HEK293 (cell line): ENCODE measurements at regions not wholly inside any gene's neighbourhood (a gene's known extent, or its start where the extent isn't known, plus 50 kb on each side); places are given as distances from the start of the nearest gene placed in this dataset.

Experiments used
- CTCF ChIP-seq: fragments of 450-650 bp; formaldehyde crosslinking; IDR thresholded peaks from 2 replicates; pipeline ENCODE4 v1.5.1; 2016; ENCODE audit warnings: missing biosample characterization, missing genetic modification characterization
- REST ChIP-seq: fragments of 450-650 bp; formaldehyde crosslinking; IDR thresholded peaks from 2 replicates; pipeline ENCODE4 v1.5.1; 2016; ENCODE audit warnings: missing biosample characterization, missing genetic modification characterization
- ZBTB21 ChIP-seq: fragments of 450-650 bp; formaldehyde crosslinking; IDR thresholded peaks from 2 replicates; pipeline ENCODE4 v1.5.1; 2017; ENCODE audit warnings: missing biosample characterization, missing genetic modification characterization
- ZFP3 ChIP-seq: fragments of 450-650 bp; formaldehyde crosslinking; IDR thresholded peaks from 2 replicates; pipeline ENCODE4 v1.5.1; 2016; ENCODE audit warnings: low read depth, missing biosample characterization, missing genetic modification characterization
- ZNF221 ChIP-seq: fragments of 450-650 bp; formaldehyde crosslinking; IDR thresholded peaks from 2 replicates; pipeline ENCODE4 v1.5.1; 2017; ENCODE audit warnings: missing biosample characterization, missing genetic modification characterization, borderline replicate concordance
- ZNF24 ChIP-seq: fragments of 450-650 bp; formaldehyde crosslinking; IDR thresholded peaks from 2 replicates; pipeline ENCODE4 v1.5.1; 2016; ENCODE audit warnings: missing biosample characterization, missing genetic modification characterization
- ZNF274 ChIP-seq, 2 experiments: fragments of 200-500 bp in 1 of 2; fragments of 450-650 bp in 1 of 2; sonication (Bioruptor generic) in 1 of 2; formaldehyde crosslinking in 1 of 2; IDR thresholded peaks; 2 replicates each; pipeline versions ENCODE4 v1.5.1 to v1.6.1; 2014 to 2016; ENCODE audit warnings: borderline replicate concordance in 1 of 2, inconsistent platforms in 1 of 2, low read length in 1 of 2, missing biosample characterization in 1 of 2, missing genetic modification characterization in 1 of 2
- ZNF473 ChIP-seq: fragments of 450-650 bp; formaldehyde crosslinking; IDR thresholded peaks from 2 replicates; pipeline ENCODE4 v1.5.1; 2017; ENCODE audit warnings: missing biosample characterization, missing genetic modification characterization
- TF ChIP-seq, protein P1 (sequence below): fragments of 450-650 bp; formaldehyde crosslinking; IDR thresholded peaks from 2 replicates; pipeline ENCODE4 v1.5.1; 2016; ENCODE audit warnings: missing biosample characterization, missing genetic modification characterization

DNA sequence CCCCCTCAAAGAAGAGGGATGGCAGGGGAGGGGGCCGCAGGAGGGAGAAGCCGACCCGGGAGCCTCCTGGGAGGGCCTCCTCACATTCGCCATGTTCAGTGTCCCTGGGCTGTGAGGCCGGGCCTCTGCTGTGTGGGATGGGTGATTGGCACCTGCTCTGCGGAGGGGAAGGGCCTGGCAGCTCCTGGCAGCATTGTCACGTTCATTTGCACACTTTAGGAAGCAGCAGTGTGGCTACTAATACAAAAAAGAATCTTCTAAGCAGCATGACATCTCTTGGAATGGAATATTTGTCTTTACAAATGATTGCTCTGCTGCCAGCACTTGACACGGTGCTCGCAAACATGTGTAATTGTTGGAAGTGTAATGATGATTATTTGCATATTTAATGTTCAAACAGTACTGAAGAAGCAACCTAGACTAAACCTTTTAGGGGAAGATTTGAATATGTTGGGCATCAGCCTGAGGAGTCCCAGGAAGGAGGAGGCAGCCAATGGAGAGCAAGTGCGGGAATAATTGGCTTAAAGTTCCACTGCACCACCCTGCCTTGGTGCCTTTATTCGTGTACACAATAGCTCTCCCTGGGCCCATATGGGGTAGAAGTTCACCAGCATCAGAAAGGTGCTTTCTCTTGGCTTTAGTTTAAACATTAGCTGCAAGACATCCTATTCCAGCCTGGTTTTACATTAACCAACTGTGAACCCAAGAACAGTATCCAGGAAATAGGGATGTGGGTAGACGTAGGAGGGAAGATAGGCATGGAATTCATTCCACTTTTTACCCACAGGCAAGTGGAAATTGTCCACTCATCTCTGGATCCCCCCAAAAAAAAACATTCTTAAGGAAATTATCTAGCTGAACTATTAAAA is 404.9 kb downstream of the TMEM182 start:
- no peak for TF ChIP-seq REST (tag by site-specific recombination)
- TF ChIP-seq ZFP3, result no peak
- TF ChIP-seq ZBTB21 (tag by site-specific recombination), result no peak
- TF ChIP-seq, protein P1, sequence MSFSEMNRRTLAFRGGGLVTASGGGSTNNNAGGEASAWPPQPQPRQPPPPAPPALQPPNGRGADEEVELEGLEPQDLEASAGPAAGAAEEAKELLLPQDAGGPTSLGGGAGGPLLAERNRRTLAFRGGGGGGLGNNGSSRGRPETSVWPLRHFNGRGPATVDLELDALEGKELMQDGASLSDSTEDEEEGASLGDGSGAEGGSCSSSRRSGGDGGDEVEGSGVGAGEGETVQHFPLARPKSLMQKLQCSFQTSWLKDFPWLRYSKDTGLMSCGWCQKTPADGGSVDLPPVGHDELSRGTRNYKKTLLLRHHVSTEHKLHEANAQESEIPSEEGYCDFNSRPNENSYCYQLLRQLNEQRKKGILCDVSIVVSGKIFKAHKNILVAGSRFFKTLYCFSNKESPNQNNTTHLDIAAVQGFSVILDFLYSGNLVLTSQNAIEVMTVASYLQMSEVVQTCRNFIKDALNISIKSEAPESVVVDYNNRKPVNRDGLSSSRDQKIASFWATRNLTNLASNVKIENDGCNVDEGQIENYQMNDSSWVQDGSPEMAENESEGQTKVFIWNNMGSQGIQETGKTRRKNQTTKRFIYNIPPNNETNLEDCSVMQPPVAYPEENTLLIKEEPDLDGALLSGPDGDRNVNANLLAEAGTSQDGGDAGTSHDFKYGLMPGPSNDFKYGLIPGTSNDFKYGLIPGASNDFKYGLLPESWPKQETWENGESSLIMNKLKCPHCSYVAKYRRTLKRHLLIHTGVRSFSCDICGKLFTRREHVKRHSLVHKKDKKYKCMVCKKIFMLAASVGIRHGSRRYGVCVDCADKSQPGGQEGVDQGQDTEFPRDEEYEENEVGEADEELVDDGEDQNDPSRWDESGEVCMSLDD (tag by site-specific recombination), result no peak
- no peak for TF ChIP-seq CTCF (tag by site-specific recombination)
- no peak for TF ChIP-seq ZNF274 (IDR thresholded peaks at IDR 0.05; ENCODE audit: low read length)
- no peak for TF ChIP-seq ZNF274 (tag by site-specific recombination; IDR thresholded peaks at IDR 0.05; ENCODE audit: borderline replicate concordance)
- no peak for TF ChIP-seq ZNF221 (tag by site-specific recombination)
- TF ChIP-seq ZNF473 (tag by site-specific recombination), result no peak
- TF ChIP-seq ZNF24 (tag by site-specific recombination), result no peak
